Uterus (tissue), 3 donors: ENCODE measurements at regions not wholly inside any gene's neighbourhood (a gene's known extent, or its start where the extent isn't known, plus 50 kb on each side); places are given as distances from the start of the nearest gene placed in this dataset.

Experiments used
- DNase-seq, 2 donors: peaks; one replicate each; pipeline ENCODE4 v3.0.0-alpha.2; 2019 to 2020
- H3K27ac ChIP-seq, 2 donors: fragments of 200-600 bp; sonication (generic); 1 replicate in 1 of 2; 2 replicates in 1 of 2; pipeline ENCODE4 v1.5.1; 2016 to 2018
- H3K27me3 ChIP-seq, 2 donors: fragments of 200-600 bp; sonication (generic); one replicate each; pipeline ENCODE4 v1.5.1; 2018 to 2019; ENCODE audit warnings: control low read depth in 1 of 2
- H3K36me3 ChIP-seq, 2 donors: fragments of 200-600 bp; sonication (generic); one replicate each; pipeline ENCODE4 v1.5.1; 2019; ENCODE audit warnings: control low read depth in 1 of 2
- H3K4me1 ChIP-seq, 2 donors: fragments of 200-600 bp; sonication (generic); one replicate each; pipeline ENCODE4 v1.5.1; 2018 to 2019; ENCODE audit warnings: control low read depth in 1 of 2
- H3K4me3 ChIP-seq, 2 donors: fragments of 200-600 bp; sonication (generic); 1 replicate in 1 of 2; 2 replicates in 1 of 2; pipeline ENCODE4 v1.5.1; 2018 to 2019; ENCODE audit warnings: mild to moderate bottlenecking in 1 of 2
- H3K9me3 ChIP-seq, 2 donors: fragments of 200-600 bp; sonication (generic); one replicate each; pipeline ENCODE4 v1.5.1; 2019; ENCODE audit warnings: control low read depth in 1 of 2
- POLR2A ChIP-seq, 2 donors: fragments of 450-650 bp; IDR thresholded peaks; one replicate each; pipeline ENCODE4 v1.6.1; 2016; ENCODE audit warnings: antibody characterized with exemption in 2 of 2, mild to moderate bottlenecking in 1 of 2, moderate library complexity in 1 of 2
- intact Hi-C: fragments of 100-400 bp; cut with DNase I; formaldehyde crosslinking; loops from one replicate; pipeline ENCODE4 v1.15.1; 2023; ENCODE audit warnings: low total_unique reads
- TF ChIP-seq, protein P1 (sequence below), 4 experiments: fragments of 200-600 bp in 2 of 4; fragments of 450-650 bp in 2 of 4; sonication (generic) in 2 of 4; IDR thresholded peaks; one replicate each; pipeline ENCODE4 v1.5.1; 2016 to 2019; ENCODE audit warnings: antibody characterized with exemption in 4 of 4, mild to moderate bottlenecking in 2 of 4, moderate library complexity in 1 of 4
- donor health status: DM: yes; HTN: yes; CAD: no.

DNA sequence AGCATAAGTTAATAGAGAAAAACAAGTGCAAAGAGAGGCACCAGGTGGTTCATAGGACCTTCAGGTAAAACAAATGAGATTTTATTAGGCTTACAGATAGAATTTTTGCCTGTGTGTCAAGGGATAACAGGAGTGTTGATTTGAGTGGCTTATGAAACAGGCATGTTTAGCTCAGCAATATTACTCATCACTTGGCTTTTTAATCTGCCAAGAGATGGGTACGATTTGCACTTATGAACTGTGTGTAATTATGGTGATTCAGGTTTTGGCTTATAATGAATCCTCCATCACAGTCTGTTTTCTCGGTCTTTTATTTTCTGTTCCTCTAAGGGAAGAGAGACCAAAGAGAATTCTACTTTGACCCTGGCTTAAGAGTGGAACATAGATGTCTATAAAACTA, 199.3 kb downstream of the DMRTA1 start:
- intact Hi-C loops = no loop called here
- no peaks in the 10 kb centered on the region for H3K36me3 ChIP-seq
- no peaks in the 10 kb centered on the region for H3K9me3 ChIP-seq
- no peak for TF ChIP-seq POLR2A (IDR thresholded peaks at IDR 0.05)
- TF ChIP-seq, protein P1, sequence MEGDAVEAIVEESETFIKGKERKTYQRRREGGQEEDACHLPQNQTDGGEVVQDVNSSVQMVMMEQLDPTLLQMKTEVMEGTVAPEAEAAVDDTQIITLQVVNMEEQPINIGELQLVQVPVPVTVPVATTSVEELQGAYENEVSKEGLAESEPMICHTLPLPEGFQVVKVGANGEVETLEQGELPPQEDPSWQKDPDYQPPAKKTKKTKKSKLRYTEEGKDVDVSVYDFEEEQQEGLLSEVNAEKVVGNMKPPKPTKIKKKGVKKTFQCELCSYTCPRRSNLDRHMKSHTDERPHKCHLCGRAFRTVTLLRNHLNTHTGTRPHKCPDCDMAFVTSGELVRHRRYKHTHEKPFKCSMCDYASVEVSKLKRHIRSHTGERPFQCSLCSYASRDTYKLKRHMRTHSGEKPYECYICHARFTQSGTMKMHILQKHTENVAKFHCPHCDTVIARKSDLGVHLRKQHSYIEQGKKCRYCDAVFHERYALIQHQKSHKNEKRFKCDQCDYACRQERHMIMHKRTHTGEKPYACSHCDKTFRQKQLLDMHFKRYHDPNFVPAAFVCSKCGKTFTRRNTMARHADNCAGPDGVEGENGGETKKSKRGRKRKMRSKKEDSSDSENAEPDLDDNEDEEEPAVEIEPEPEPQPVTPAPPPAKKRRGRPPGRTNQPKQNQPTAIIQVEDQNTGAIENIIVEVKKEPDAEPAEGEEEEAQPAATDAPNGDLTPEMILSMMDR (IDR thresholded peaks at IDR 0.05) = no peak
- DNase-seq = no peak
- H3K4me3 ChIP-seq = no peak overlapping the region
- no peaks in the 10 kb centered on the region for H3K27me3 ChIP-seq
- H3K4me1 ChIP-seq = no peaks in the 10 kb centered on the region
- H3K27ac ChIP-seq = no peak overlapping the region

GRCh38 chr9:22649384-22649783, 202.8 kb downstream of the DMRTA1 start:
- Histone ChIP-seq H3K9me3 (no peaks in the 10 kb centered on the region), H3K36me3 (no peaks in the 10 kb centered on the region), H3K4me1 (no peaks in the 10 kb centered on the region), H3K27ac (no peak overlapping the region), H3K4me3 (no peak overlapping the region), H3K27me3 (no peaks in the 10 kb centered on the region)
- no peak for DNase-seq
- TF ChIP-seq POLR2A (IDR thresholded peaks at IDR 0.05) = no peak
- TF ChIP-seq, protein P1 (IDR thresholded peaks at IDR 0.05) = no peak
- intact Hi-C loops = no loop called here

DNA sequence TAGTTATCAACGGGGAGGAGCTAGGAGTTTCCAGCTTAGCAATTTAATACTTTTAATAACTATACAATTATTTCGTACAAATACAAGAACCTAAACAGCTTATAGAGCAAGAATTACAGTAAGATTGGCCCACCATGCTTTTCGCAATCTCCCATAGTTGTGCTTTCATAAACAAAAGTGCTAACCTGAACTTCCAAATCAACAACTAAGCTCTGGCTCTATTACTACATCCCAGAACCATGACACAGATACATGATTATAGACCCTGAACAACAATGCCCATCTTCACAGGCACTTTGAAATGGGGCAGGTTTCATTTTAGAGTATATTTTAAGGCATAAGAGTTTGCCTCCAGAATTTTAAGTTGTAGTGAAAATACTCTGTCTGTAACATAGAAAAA, 203.5 kb downstream of the DMRTA1 start:
- DNase-seq = no peak
- Histone ChIP-seq H3K4me3 (no peak overlapping the region), H3K4me1 (no peaks in the 10 kb centered on the region), H3K27me3 (no peaks in the 10 kb centered on the region), H3K36me3 (no peaks in the 10 kb centered on the region), H3K9me3 (no peaks in the 10 kb centered on the region), H3K27ac (no peak overlapping the region)
- no peak for TF ChIP-seq POLR2A (IDR thresholded peaks at IDR 0.05)
- TF ChIP-seq, protein P1 (IDR thresholded peaks at IDR 0.05) = no peak
- intact Hi-C loops = no loop called here

GRCh38 chr9:22650946-22651345, 204.3 kb downstream of the DMRTA1 start:
- H3K36me3 ChIP-seq = no peaks in the 10 kb centered on the region
- no peaks in the 10 kb centered on the region for H3K4me1 ChIP-seq
- DNase-seq = no peak
- H3K27ac ChIP-seq = no peak overlapping the region
- TF ChIP-seq, protein P1 (IDR thresholded peaks at IDR 0.05) = no peak
- TF ChIP-seq POLR2A (IDR thresholded peaks at IDR 0.05) = no peak
- H3K27me3 ChIP-seq = no peaks in the 10 kb centered on the region
- intact Hi-C loops = no loop called here
- no peak overlapping the region for H3K4me3 ChIP-seq
- no peaks in the 10 kb centered on the region for H3K9me3 ChIP-seq

DNA sequence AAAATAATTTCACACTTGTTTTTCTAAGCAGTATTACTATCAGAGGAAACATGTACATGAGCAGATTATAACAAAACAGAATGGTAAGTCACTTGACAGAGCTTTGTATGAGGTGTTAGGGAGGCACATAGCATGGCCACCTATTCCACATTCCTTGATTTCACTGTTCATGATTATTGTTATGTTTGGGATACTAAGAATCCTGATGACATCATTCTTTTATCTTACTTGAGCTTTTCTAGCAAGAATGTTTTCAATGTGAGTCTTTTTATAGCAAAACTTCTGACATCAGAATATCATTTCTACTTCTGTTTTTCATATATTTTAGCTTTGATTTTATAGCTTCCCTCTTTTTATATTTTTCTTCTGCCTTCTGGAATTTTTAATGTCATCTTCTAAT, 208.2 kb downstream of the DMRTA1 start:
- no peaks in the 10 kb centered on the region for H3K36me3 ChIP-seq
- H3K4me1 ChIP-seq = no peaks in the 10 kb centered on the region
- no peaks in the 10 kb centered on the region for H3K27me3 ChIP-seq
- H3K27ac ChIP-seq = no peak overlapping the region
- DNase-seq = no peak
- no peak overlapping the region for H3K4me3 ChIP-seq
- TF ChIP-seq POLR2A (IDR thresholded peaks at IDR 0.05) = no peak
- TF ChIP-seq, protein P1 (IDR thresholded peaks at IDR 0.05) = no peak
- intact Hi-C loops = no loop called here
- H3K9me3 ChIP-seq = no peaks in the 10 kb centered on the region
